Activated CD4-positive, alpha-beta memory T cell treated with anti-CD3 and anti-CD28 coated beads for 36 hours (primary cell): ENCODE measurements at regions not wholly inside any gene's neighbourhood (a gene's known extent, or its start where the extent isn't known, plus 50 kb on each side); places are given as distances from the start of the nearest gene placed in this dataset.

Source experiments
- CTCF ChIA-PET: fragments of 350-600 bp; sonication (Branson Sonifier 250); formaldehyde crosslinking; loops from one replicate; lab custom pipeline; 2021; ENCODE audit warnings: antibody characterized with exemption, inconsistent platforms; lab: Charles Lee
- POLR2A ChIA-PET: fragments of 350-600 bp; sonication (Branson Sonifier 250); formaldehyde crosslinking; loops from one replicate; lab custom pipeline; 2021; ENCODE audit warnings: antibody characterized with exemption; lab: Charles Lee
- DNase-seq: peaks from one replicate; pipeline ENCODE4 v3.0.0-alpha.2; 2020
- H3K27ac Mint-ChIP-seq: one replicate; pipeline ENCODE4 v1.8.0; 2021; ENCODE audit warnings: mixed read lengths
- H3K27me3 Mint-ChIP-seq: one replicate; pipeline ENCODE4 v1.8.0; 2021; ENCODE audit warnings: mixed read lengths
- H3K36me3 Mint-ChIP-seq: one replicate; pipeline ENCODE4 v1.8.0; 2021; ENCODE audit warnings: mixed read lengths
- H3K4me1 Mint-ChIP-seq: one replicate; pipeline ENCODE4 v1.8.0; 2021; ENCODE audit warnings: low read depth, mixed read lengths
- H3K4me3 Mint-ChIP-seq: one replicate; pipeline ENCODE4 v1.8.0; 2021; ENCODE audit warnings: mild to moderate bottlenecking, mixed read lengths
- H3K9me3 Mint-ChIP-seq: one replicate; pipeline ENCODE4 v1.8.0; 2021; ENCODE audit warnings: mixed read lengths
- intact Hi-C: fragments of 100-400 bp; cut with micrococcal nuclease; formaldehyde crosslinking; loops from one replicate; pipeline ENCODE4 v1.15.1; 2023

DNA sequence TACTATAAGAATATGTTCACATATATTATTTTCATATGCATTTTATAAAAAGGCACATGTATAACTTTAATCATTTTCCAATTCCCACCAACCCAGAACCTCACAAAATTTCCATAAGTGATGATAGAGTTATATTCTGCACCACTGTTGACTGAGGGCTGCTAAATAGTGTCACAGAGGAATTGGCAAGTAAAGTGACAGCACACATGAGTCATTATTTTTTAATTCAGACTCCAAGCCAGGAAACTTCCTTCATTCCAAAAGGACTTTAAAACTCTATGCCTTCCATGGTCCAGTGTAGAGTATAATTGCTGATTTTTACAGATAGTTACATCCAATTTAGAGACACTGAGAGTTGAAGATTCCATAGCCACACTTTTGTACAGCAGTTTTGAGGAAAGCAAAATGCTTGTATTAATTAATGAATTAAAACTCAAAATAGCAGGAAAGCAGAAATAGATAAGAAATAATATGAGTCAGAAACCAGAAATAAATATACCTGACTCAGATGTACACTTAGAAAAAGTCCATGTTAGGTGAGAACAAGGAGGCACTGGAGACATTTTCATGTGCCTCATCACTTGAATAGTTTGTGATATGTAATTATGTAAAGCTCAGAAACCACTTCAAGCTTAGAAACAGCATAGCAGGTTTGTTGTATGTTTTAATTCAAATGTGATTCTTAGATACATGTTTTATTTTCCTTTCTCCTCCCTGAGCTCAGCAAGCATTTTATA is 425.2 kb upstream of the OPRM1 start:
- Mint-ChIP-seq H3K4me3 (no peak overlapping the region), H3K4me1 (no peaks in the 10 kb centered on the region), H3K27me3 (no peaks in the 10 kb centered on the region), H3K36me3 (no peaks in the 10 kb centered on the region), H3K27ac (no peak overlapping the region), H3K9me3 (no peaks in the 10 kb centered on the region)
- intact Hi-C loops: no loop called here
- POLR2A ChIA-PET: no interaction called here
- no peak for DNase-seq
- CTCF ChIA-PET: interaction anchor here (0.7 kb wide), 1 partner anchor 13 kb away, joined by 3 read pairs; no protein-coding TSS in a partner anchor

DNA sequence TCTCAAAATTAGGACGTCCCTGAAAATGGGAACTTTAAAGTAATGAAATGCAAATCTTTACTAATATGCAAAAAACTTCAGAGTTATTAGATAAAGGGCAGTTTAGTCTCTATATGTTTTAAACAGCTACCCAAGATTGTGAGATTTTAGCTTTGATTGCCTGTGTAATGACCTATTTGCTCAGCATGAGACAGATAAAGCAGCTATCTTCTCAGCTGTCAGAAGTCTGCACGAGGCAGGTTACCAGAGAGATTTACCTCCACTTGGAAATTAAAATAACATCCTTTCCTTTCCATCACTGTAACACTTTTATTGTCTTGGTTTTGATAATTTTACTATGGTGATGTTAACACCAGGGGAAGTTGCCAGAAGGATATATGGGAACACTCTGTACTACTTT is 436.6 kb upstream of the OPRM1 start:
- Mint-ChIP-seq H3K4me3 (no peak overlapping the region), H3K9me3 (no peaks in the 10 kb centered on the region), H3K27ac (no peak overlapping the region), H3K27me3 (no peaks in the 10 kb centered on the region), H3K4me1 (no peaks in the 10 kb centered on the region), H3K36me3 (no peaks in the 10 kb centered on the region)
- intact Hi-C loops: no loop called here
- no peak for DNase-seq
- CTCF ChIA-PET: no interaction called here
- POLR2A ChIA-PET: no interaction called here

DNA sequence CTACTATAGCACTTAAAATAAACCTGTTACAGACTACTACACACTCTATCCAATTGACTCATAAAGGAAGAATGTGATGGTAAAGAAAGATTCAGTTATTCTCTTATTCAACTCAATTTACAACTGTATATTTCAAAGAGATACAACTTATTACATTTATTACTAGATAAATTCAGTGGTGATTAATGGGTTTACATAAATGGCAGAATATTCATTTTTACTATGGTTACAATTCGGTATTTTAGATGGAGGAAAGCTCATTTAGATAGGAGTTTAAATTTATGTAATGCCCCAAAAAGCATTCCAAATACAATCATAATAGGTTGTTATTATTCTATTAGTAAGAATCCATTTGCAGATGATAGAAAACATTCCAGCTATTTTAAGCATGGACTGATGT is 439.1 kb upstream of the OPRM1 start:
- H3K27me3 Mint-ChIP-seq: no peaks in the 10 kb centered on the region
- no peak for DNase-seq
- no peaks in the 10 kb centered on the region for H3K36me3 Mint-ChIP-seq
- CTCF ChIA-PET: no interaction called here
- no peak overlapping the region for H3K27ac Mint-ChIP-seq
- H3K4me1 Mint-ChIP-seq: no peaks in the 10 kb centered on the region
- intact Hi-C loops: no loop called here
- H3K9me3 Mint-ChIP-seq: no peaks in the 10 kb centered on the region
- no peak overlapping the region for H3K4me3 Mint-ChIP-seq
- POLR2A ChIA-PET: no interaction called here

DNA sequence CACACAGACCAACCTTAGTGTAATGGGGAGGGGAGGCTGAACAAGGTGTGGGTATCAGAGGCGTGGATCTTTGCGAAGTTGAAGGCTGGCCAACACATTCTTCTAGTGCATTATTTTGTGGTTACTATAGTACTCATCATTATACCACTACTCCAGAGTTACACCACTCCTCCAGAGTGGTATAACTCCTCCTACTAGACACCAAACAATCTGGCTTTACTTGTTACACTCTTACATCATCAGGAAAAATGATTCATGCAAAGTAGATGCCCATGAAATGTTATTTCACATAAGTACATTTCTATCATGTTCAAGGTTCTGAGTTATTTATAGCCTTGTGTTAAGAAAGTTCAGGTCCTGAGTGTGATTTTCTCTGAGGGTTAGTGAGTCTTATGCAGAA is 443.1 kb upstream of the OPRM1 start:
- H3K4me1 Mint-ChIP-seq: no peaks in the 10 kb centered on the region
- POLR2A ChIA-PET: no interaction called here

DNA sequence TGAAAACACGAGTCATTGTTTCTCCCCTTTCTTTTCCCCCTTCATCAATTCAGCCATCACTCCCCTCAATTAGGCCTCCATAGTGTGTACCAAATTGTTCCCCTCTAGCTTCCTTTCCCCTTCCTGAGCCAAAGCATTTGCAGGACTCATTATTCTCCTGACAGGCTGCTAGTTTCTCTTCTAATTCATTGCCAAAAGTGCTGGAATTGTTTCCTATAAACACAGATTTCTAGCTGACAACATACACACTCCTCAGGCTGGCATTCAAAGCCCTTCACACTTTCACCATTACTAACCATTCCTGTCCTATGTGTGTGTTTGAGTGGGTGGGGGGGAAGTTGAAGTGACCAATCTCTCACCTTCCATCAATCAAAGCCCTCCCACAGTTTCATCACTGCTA is 444.2 kb upstream of the OPRM1 start:
- Mint-ChIP-seq H3K9me3 (no peaks in the 10 kb centered on the region), H3K4me3 (no peak overlapping the region), H3K27ac (no peak overlapping the region), H3K4me1 (no peaks in the 10 kb centered on the region), H3K27me3 (no peaks in the 10 kb centered on the region), H3K36me3 (no peaks in the 10 kb centered on the region)
- no peak for DNase-seq
- intact Hi-C loops: no loop called here
- CTCF ChIA-PET: no interaction called here
- POLR2A ChIA-PET: no interaction called here

More for the DNA sequence above, 443.1 kb upstream of the OPRM1 start:
- H3K4me3 Mint-ChIP-seq: no peak overlapping the region
- H3K9me3 Mint-ChIP-seq: no peaks in the 10 kb centered on the region
- DNase-seq: no peak
- H3K27ac Mint-ChIP-seq: no peak overlapping the region
- no peaks in the 10 kb centered on the region for H3K27me3 Mint-ChIP-seq
- intact Hi-C loops: no loop called here
- CTCF ChIA-PET: no interaction called here
- no peaks in the 10 kb centered on the region for H3K36me3 Mint-ChIP-seq

DNA sequence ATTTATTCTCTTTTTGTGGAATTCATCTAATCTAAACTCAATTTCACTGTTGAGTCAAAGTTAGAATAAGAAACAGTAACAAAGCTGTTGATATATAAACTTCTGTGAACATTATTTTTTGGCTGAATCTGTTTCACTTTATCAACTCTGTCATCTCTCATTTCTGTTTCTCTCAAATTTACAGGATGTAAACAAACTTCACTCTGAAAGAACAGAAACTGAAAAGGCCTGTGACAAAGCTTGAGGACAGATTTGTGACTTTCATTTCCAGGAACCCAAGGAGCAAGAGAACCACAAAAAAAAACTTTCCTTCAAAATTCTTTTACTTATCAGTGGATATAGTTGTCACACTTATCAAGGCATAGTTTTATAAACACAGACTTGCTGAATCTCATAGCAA is 447.9 kb upstream of the OPRM1 start:
- ChIA-PET CTCF (no interaction called here), POLR2A (no interaction called here)
- Mint-ChIP-seq H3K27me3 (no peaks in the 10 kb centered on the region), H3K9me3 (no peaks in the 10 kb centered on the region), H3K4me3 (no peak overlapping the region), H3K27ac (no peak overlapping the region), H3K4me1 (no peaks in the 10 kb centered on the region), H3K36me3 (no peaks in the 10 kb centered on the region)
- intact Hi-C loops: no loop called here
- DNase-seq: no peak

DNA sequence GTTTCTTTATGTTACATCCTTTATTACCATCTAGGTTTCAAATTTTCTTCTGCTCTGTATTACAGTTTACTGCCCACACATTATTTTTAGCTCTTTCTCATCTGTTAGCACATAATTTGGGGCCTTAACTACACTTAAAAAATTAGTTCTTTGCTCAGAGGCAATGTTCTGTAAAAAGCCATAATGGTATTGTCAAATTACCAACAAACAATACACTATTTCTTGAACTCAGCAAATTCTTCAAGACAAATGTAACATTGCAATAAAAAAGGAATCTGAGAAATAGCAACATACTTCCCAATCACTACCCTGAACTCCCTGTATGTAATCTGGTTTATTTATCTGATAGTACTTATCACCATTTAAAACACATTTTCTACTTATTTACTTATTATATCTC is 448.6 kb upstream of the OPRM1 start:
- CTCF ChIA-PET: no interaction called here
- Mint-ChIP-seq H3K27me3 (no peaks in the 10 kb centered on the region), H3K9me3 (no peaks in the 10 kb centered on the region), H3K4me3 (no peak overlapping the region), H3K27ac (no peak overlapping the region), H3K4me1 (no peaks in the 10 kb centered on the region), H3K36me3 (no peaks in the 10 kb centered on the region)
- intact Hi-C loops: no loop called here
- no peak for DNase-seq
- POLR2A ChIA-PET: no interaction called here

DNA sequence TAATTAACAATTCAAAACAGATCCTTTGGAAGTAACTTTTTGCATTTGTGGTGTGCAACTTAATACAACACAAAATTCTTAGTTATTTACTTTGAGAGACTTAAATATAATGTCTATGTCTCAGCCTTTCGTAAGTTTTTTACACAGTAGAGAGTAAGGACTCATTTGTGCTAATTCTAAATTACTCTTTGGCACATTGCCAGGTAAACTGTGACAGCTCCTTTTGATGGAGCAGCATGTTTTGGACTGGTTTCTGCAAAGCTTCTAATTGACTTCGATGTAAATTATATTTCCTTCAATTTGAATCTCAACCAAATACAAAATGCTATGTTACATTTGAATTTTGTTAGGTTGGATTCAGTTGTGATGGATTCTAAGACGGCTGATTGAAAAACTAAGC is 450.7 kb upstream of the OPRM1 start:
- no peak overlapping the region for H3K27ac Mint-ChIP-seq
- DNase-seq: no peak
- POLR2A ChIA-PET: no interaction called here
- H3K27me3 Mint-ChIP-seq: no peaks in the 10 kb centered on the region
- CTCF ChIA-PET: no interaction called here
- intact Hi-C loops: no loop called here
- no peaks in the 10 kb centered on the region for H3K4me1 Mint-ChIP-seq
- no peak overlapping the region for H3K4me3 Mint-ChIP-seq
- H3K9me3 Mint-ChIP-seq: no peaks in the 10 kb centered on the region
- H3K36me3 Mint-ChIP-seq: no peaks in the 10 kb centered on the region

DNA sequence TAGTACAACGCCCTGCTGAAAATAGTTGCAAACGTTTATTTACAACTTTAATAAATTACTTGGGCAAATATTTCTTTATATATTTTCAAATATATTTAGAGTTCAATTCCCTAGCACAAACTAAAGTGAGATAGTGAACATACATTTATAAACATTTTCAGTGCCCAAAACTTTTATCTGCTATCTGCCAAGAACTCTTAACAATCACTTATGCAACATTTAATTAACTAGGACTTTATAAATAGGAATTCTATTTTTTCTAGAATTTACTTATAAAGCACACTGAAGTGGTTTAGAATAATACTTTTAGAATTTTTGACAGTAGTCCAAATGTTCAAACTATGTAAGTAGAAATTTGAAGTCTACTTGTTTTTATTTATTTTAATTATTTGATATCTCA is 452.6 kb upstream of the RGS17 start:
- ChIA-PET CTCF (no interaction called here), POLR2A (no interaction called here)
- intact Hi-C loops: no loop called here
- no peak for DNase-seq
- H3K4me1 Mint-ChIP-seq: no peaks in the 10 kb centered on the region
- H3K9me3 Mint-ChIP-seq: peaks cover 5% of the 10 kb centered on the region
- no peaks in the 10 kb centered on the region for H3K27me3 Mint-ChIP-seq
- H3K36me3 Mint-ChIP-seq: no peaks in the 10 kb centered on the region
- H3K27ac Mint-ChIP-seq: no peak overlapping the region
- no peak overlapping the region for H3K4me3 Mint-ChIP-seq

DNA sequence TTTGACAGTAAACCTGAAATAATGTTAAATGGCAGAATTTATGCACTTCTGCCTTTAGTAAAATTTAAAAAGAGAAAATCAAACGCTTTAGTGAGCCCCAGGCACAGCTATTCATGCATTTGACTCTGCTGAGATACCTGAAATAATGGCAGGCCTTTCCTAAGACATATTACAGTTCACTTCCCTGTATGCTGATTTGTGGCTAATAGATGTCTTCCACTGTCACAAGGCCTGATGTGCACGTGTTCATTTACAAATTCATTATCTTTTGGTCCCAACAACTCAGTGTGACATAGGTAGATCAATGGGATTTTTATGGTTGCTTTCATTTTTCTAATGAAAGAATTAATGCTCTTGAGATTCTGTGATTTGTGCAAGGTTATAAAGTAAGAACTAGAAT is 449.7 kb upstream of the RGS17 start:
- H3K27ac Mint-ChIP-seq: no peak overlapping the region
- DNase-seq: no peak
- H3K36me3 Mint-ChIP-seq: no peaks in the 10 kb centered on the region
- H3K9me3 Mint-ChIP-seq: peaks cover 12% of the 10 kb centered on the region
- intact Hi-C loops: no loop called here
- H3K4me1 Mint-ChIP-seq: no peaks in the 10 kb centered on the region
- CTCF ChIA-PET: no interaction called here
- POLR2A ChIA-PET: no interaction called here
- H3K27me3 Mint-ChIP-seq: no peaks in the 10 kb centered on the region
- H3K4me3 Mint-ChIP-seq: no peak overlapping the region

DNA sequence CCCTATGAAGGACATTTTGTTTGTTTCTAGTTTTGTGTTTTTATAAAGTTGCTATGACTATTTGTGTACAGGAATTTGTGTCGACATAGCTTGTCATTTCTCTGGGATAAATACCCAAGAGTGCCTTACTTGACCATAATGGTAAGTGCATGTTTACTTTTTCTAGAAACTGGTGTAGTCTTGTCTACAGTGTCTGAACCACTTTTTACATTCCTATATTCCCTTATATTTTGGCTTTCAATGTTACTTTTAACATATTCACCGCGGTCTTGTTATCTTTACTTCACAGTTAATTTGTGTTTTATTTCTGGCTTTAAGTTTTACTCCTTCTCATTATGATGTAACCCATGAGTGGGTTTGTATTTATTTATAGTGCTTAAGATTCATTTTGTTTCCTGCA is 444.4 kb upstream of the RGS17 start:
- H3K4me3 Mint-ChIP-seq: no peak overlapping the region
- CTCF ChIA-PET: no interaction called here
- no peaks in the 10 kb centered on the region for H3K27me3 Mint-ChIP-seq
- no peak overlapping the region for H3K27ac Mint-ChIP-seq
- H3K4me1 Mint-ChIP-seq: no peaks in the 10 kb centered on the region
- intact Hi-C loops: no loop called here
- POLR2A ChIA-PET: no interaction called here
- no peaks in the 10 kb centered on the region for H3K36me3 Mint-ChIP-seq
- H3K9me3 Mint-ChIP-seq: peaks cover 11% of the 10 kb centered on the region
- DNase-seq: no peak

DNA sequence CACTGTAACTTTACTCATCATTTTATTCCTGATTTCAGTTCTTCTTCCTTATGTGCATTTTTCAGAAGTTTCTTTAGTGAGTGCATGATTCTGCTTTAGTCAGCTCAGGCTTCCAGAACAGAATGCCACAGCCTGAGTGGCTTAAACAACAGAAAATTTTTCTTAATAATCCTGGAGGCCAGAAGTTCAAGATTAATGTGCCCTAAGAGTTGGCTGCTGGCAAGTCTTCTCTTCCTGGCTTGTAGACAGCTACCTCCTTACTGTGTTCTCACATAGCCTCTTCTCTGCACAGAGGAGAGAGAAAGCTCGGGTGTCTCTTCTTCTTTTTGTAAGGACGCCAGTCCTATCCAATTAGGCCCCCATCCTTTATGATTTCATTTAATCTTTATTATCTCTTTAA is 443.1 kb upstream of the RGS17 start:
- CTCF ChIA-PET: no interaction called here
- POLR2A ChIA-PET: no interaction called here
- H3K36me3 Mint-ChIP-seq: no peaks in the 10 kb centered on the region
- H3K27ac Mint-ChIP-seq: no peak overlapping the region
- H3K9me3 Mint-ChIP-seq: peaks cover 11% of the 10 kb centered on the region
- no peaks in the 10 kb centered on the region for H3K4me1 Mint-ChIP-seq
- intact Hi-C loops: no loop called here
- no peak for DNase-seq
- H3K4me3 Mint-ChIP-seq: no peak overlapping the region
- H3K27me3 Mint-ChIP-seq: no peaks in the 10 kb centered on the region

DNA sequence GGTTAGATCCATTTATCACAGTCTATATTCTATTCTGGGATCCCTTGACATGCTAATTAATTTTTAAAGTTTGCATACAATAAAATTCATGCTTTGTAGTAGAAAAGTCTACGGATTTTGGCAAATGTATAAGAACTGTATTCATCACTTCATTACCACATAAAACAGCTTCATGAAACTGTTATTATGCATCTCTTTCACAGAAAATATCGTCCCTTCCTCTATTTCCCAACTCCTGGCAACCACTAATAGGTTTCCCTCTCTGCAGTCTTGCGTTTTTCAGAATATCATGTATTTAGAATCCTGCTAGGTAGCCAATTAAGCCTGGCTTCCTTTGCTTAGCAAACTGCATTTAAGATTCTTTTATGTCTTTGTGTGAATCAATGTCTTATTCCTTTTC is 441.3 kb upstream of the RGS17 start:
- H3K27ac Mint-ChIP-seq: no peak overlapping the region
- no peaks in the 10 kb centered on the region for H3K36me3 Mint-ChIP-seq
- DNase-seq: no peak
- no peaks in the 10 kb centered on the region for H3K27me3 Mint-ChIP-seq
- POLR2A ChIA-PET: no interaction called here
- no peaks in the 10 kb centered on the region for H3K9me3 Mint-ChIP-seq
- CTCF ChIA-PET: no interaction called here
- no peaks in the 10 kb centered on the region for H3K4me1 Mint-ChIP-seq
- no peak overlapping the region for H3K4me3 Mint-ChIP-seq
- intact Hi-C loops: no loop called here
